Gastroesophageal sphincter (tissue), 4 donors: ENCODE measurements at regions not wholly inside any gene's neighbourhood (a gene's known extent, or its start where the extent isn't known, plus 50 kb on each side); places are given as distances from the start of the nearest gene placed in this dataset.
"Not testable (repeated sequence)": the region's sequence is repeated elsewhere in the genome, so short reads cannot be mapped to it uniquely, and the experiment has no call there.

Experiments used
- ATAC-seq: fragments of 150-250 bp; one replicate; pipeline ENCODE4 v1.9.1; 2016; ENCODE audit warnings: mild to moderate bottlenecking, moderate library complexity
- H3K27ac ChIP-seq, 4 donors: fragments of 200-600 bp; sonication (generic) in 3 of 4; 1 replicate in 3 of 4; 2 replicates in 1 of 4; pipeline ENCODE4 v1.5.1; 2016 to 2019
- H3K27me3 ChIP-seq: fragments of 200-600 bp; sonication (generic); one replicate; pipeline ENCODE4 v1.5.1; 2019
- H3K36me3 ChIP-seq, 2 donors: fragments of 200-600 bp; sonication (generic); one replicate each; pipeline ENCODE4 v1.5.1; 2019; ENCODE audit warnings: control low read depth in 1 of 2
- H3K4me1 ChIP-seq, 3 donors: fragments of 200-600 bp; sonication (generic); 1 replicate in 2 of 3; 2 replicates in 1 of 3; pipeline ENCODE4 v1.5.1; 2016 to 2019; ENCODE audit warnings: control low read depth in 2 of 3
- H3K4me3 ChIP-seq, 2 donors: fragments of 200-600 bp; sonication (generic); one replicate each; pipeline ENCODE4 v1.5.1; 2019; ENCODE audit warnings: mild to moderate bottlenecking in 1 of 2, moderate library complexity in 1 of 2
- H3K9me3 ChIP-seq, 3 donors: fragments of 200-600 bp; sonication (generic); one replicate each; pipeline ENCODE4 v1.5.1; 2017 to 2019; ENCODE audit warnings: control low read depth in 2 of 3
- CTCF ChIP-seq, 4 experiments: fragments of 200-600 bp in 2 of 4; fragments of 450-650 bp in 2 of 4; sonication (generic) in 1 of 4; IDR thresholded peaks; one replicate each; pipeline ENCODE4 v1.5.1; 2017 to 2019; ENCODE audit warnings: antibody characterized with exemption in 4 of 4, mild to moderate bottlenecking in 2 of 4, moderate library complexity in 2 of 4
- EP300 ChIP-seq: sonication (generic); formaldehyde crosslinking; IDR thresholded peaks from one replicate; pipeline ENCODE4 v1.6.1; 2017; ENCODE audit warnings: antibody characterized with exemption, mild to moderate bottlenecking
- POLR2A ChIP-seq, 2 donors: fragments of 450-650 bp; IDR thresholded peaks; one replicate each; pipeline ENCODE4 v1.6.1; 2017; ENCODE audit warnings: antibody characterized with exemption in 2 of 2, mild to moderate bottlenecking in 2 of 2, moderate library complexity in 1 of 2
- POLR2AphosphoS5 ChIP-seq: sonication (generic); formaldehyde crosslinking; IDR thresholded peaks from one replicate; pipeline ENCODE4 v1.6.1; 2017; ENCODE audit warnings: antibody characterized with exemption
- WGBS, 2 donors: methylation state at CpG; one replicate each; pipeline ENCODE4 v1.1.5; 2018; ENCODE audit warnings: low coverage in 1 of 2; 5-methylcytosine and 5-hydroxymethylcytosine counted together

GRCh38 chr4:28832444-28832843 lies 1887.7 kb upstream of the PCDH7 start:
- TF ChIP-seq EP300 = no peak
- TF ChIP-seq CTCF (IDR thresholded peaks at IDR 0.05) = no peak
- TF ChIP-seq POLR2A (IDR thresholded peaks at IDR 0.05) = no peak
- TF ChIP-seq POLR2AphosphoS5 = no peak
- H3K27ac ChIP-seq = no peak overlapping the region
- H3K27me3 ChIP-seq = no peaks in the 10 kb centered on the region
- ATAC-seq = no peak
- H3K36me3 ChIP-seq = no peaks in the 10 kb centered on the region
- H3K9me3 ChIP-seq = no peaks in the 10 kb centered on the region
- no peak overlapping the region for H3K4me3 ChIP-seq
- WGBS, 2 donors = 57 to 83% methylated on average over 1 of the region's 1 CpG
- no peaks in the 10 kb centered on the region for H3K4me1 ChIP-seq

DNA sequence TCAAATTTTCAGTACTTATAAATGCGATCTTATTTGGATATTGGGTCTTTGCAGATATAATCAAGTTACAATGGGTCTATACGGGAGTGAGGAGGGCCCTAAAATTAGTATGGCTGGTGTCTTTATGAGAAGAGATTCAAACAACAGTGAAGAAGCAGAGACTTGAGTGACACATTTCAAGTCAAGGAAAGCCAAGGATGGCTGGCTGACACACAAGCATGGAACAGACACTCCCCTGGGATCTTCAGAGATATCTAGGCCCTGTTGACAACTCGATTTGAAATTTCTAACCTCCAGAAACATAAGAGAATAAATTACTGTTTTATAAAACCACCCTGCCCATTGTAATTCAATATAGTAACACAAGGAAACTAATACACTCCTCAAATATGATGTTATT lies 1886.0 kb upstream of the PCDH7 start:
- ATAC-seq = no peak
- no peaks in the 10 kb centered on the region for H3K36me3 ChIP-seq
- TF ChIP-seq POLR2A (IDR thresholded peaks at IDR 0.05) (no peak), CTCF (IDR thresholded peaks at IDR 0.05) (no peak), EP300 (no peak), POLR2AphosphoS5 (no peak)
- H3K27me3 ChIP-seq = no peaks in the 10 kb centered on the region
- H3K27ac ChIP-seq = no peak overlapping the region
- no peaks in the 10 kb centered on the region for H3K9me3 ChIP-seq
- H3K4me1 ChIP-seq = no peaks in the 10 kb centered on the region
- WGBS, 2 donors = 90 to 91% methylated on average over 3 of the region's 3 CpGs
- no peak overlapping the region for H3K4me3 ChIP-seq

DNA sequence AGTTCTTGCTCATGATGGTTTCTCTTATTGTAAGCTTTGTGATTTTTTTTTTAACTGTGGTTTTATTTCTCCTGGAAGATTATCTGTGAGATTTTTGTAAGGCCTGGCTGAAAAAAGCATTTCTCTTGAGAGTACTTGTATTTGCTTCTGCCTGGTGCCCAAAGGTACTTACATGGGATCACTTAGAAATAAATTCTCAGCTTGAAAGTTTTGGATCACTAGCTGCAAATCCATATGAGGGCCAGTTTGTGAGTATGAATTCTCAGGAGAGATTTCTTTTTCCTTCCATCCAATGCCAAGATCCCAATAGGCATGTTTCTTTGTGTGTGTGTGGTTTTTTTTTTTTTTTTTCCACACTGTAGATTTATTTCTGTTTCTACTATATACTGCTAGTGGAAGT lies 1884.7 kb upstream of the PCDH7 start:
- Histone ChIP-seq H3K36me3 (no peaks in the 10 kb centered on the region), H3K4me3 (no peak overlapping the region), H3K4me1 (no peaks in the 10 kb centered on the region), H3K27me3 (no peaks in the 10 kb centered on the region), H3K9me3 (no peaks in the 10 kb centered on the region), H3K27ac (no peak overlapping the region)
- no peak for TF ChIP-seq POLR2AphosphoS5
- TF ChIP-seq CTCF (IDR thresholded peaks at IDR 0.05) = no peak
- TF ChIP-seq EP300 = no peak
- no peak for TF ChIP-seq POLR2A (IDR thresholded peaks at IDR 0.05)
- no peak for ATAC-seq

DNA sequence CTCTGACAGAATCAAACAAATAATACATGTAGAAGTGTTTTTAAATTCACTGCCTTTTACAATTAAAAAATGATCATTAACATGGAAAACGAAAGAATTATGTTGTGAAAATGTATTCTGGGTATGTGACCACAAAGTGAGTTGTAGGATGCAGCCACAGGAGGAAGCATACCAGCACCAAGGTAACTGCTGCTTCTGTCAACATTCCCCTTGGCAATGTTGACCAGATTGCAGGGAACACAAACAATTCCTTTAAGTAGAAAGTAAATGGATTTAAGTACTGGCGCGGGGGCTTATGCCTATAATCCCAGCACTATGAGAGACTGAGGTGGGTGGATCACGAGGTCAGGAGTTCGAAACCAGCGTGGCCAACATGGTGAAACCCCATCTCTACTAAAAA lies 1877.9 kb upstream of the PCDH7 start:
- Histone ChIP-seq H3K36me3 (no peaks in the 10 kb centered on the region), H3K27ac (no peak overlapping the region), H3K4me1 (no peaks in the 10 kb centered on the region), H3K4me3 (no peak overlapping the region), H3K27me3 (no peaks in the 10 kb centered on the region), H3K9me3 (no peaks in the 10 kb centered on the region)
- TF ChIP-seq POLR2AphosphoS5 (no peak), EP300 (no peak), POLR2A (IDR thresholded peaks at IDR 0.05) (no peak), CTCF (IDR thresholded peaks at IDR 0.05) (no peak)
- ATAC-seq = no peak
- 63 to 80% methylated on average over 6 of the region's 6 CpGs for WGBS, 2 donors

GRCh38 chr4:28845158-28845557 lies 1875.0 kb upstream of the PCDH7 start:
- ATAC-seq = no peak
- Histone ChIP-seq H3K36me3 (no peaks in the 10 kb centered on the region), H3K27me3 (no peaks in the 10 kb centered on the region), H3K4me3 (no peak overlapping the region), H3K4me1 (no peaks in the 10 kb centered on the region), H3K9me3 (no peaks in the 10 kb centered on the region), H3K27ac (no peak overlapping the region)
- TF ChIP-seq EP300 = no peak
- no peak for TF ChIP-seq POLR2A (IDR thresholded peaks at IDR 0.05)
- no peak for TF ChIP-seq POLR2AphosphoS5
- no peak for TF ChIP-seq CTCF (IDR thresholded peaks at IDR 0.05)

DNA sequence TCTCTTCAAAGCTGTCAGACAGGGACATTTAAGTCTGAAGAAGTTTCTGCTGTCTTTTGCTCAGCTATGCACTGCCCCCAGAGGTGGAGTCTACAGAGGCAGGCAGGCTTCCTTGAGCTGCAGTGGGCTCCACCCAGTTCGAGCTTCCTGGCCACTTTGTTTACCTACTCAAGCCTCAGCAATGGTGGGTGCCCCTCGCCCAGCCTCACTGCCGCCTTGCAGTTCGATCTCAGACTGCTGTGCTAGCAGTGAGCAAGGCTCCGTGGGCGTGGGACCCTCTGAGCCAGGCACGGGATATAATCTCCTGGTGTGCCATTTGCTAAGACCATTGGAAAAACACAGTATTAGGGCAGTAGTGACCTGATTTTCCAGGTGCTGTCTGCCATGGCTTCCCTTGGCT lies 1863.1 kb upstream of the PCDH7 start:
- H3K9me3 ChIP-seq = peaks cover 0 to 30% (median 0%) of the 10 kb centered on the region in 3 donors
- not testable (repeated sequence) for H3K27ac ChIP-seq, H3K36me3 ChIP-seq, H3K4me3 ChIP-seq, H3K27me3 ChIP-seq, ATAC-seq, H3K4me1 ChIP-seq
- WGBS, 2 donors = 93% methylated on average over 3 of the region's 7 CpGs; no CpG with 5 or more reads in 1 of the 2 donors
